ENCODE measurements at regions not wholly inside any gene's neighbourhood (a gene's known extent, or its start where the extent isn't known, plus 50 kb on each side); places are given as distances from the start of the nearest gene placed in this dataset.

DNA sequence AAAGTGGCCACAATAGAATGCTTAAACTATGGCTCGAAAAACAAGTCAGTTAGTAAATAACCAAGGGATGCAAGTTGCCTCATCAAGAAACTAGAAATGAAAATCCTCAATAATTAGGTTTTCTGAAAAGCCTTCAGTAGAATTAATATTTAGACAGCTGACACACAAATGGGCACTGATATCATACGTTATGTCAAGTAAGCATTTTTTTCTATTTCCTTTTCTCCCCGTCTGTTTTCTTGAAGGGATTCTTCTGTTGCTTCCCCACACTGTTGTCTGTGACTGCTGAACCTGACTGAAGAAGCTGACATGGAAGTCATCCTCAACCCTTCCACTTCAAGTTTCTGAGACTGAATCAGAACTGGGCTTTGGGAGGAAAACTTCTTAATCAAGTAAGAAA, 151.8 kb upstream of the CADM2 start:
- TF ChIP-seq ESRRA (IDR thresholded peaks at IDR 0.05; ENCODE audit: borderline replicate concordance, low read length) (no peak), MYC (IDR thresholded peaks at IDR 0.05; ENCODE audit: borderline replicate concordance, low read length) (no peak), CTCF (IDR thresholded peaks at IDR 0.05) (no peak), RAD21 (conservative IDR thresholded peaks at IDR 0.05 in 1 of 2, IDR thresholded peaks at IDR 0.05 in 1 of 2) (no peak)

Measured in A549 (cell line).